Suprapubic skin (tissue), 4 donors: ENCODE measurements at regions not wholly inside any gene's neighbourhood (a gene's known extent, or its start where the extent isn't known, plus 50 kb on each side); places are given as distances from the start of the nearest gene placed in this dataset.

ENCODE experiments used
- DNase-seq, 2 donors: peaks; one replicate each; pipeline ENCODE4 v3.0.0-alpha.2; 2019; ENCODE audit warnings: low spot score in 2 of 2
- H3K27ac ChIP-seq: fragments of 200-600 bp; sonication (generic); one replicate; pipeline ENCODE4 v1.5.1; 2019
- H3K27me3 ChIP-seq: fragments of 200-600 bp; sonication (generic); one replicate; pipeline ENCODE4 v1.5.1; 2019
- H3K36me3 ChIP-seq: fragments of 200-600 bp; sonication (generic); one replicate; pipeline ENCODE4 v1.5.1; 2019
- H3K4me1 ChIP-seq: fragments of 200-600 bp; sonication (generic); one replicate; pipeline ENCODE4 v1.5.1; 2019
- H3K4me3 ChIP-seq: fragments of 200-600 bp; sonication (generic); one replicate; pipeline ENCODE4 v1.5.1; 2019; ENCODE audit warnings: mild to moderate bottlenecking
- H3K9me3 ChIP-seq: fragments of 200-600 bp; sonication (generic); one replicate; pipeline ENCODE4 v1.5.1; 2019
- EP300 ChIP-seq: sonication (generic); formaldehyde crosslinking; IDR thresholded peaks from one replicate; pipeline ENCODE4 v1.6.1; 2017; ENCODE audit warnings: antibody characterized with exemption
- POLR2A ChIP-seq, 2 donors: fragments of 450-650 bp; IDR thresholded peaks; one replicate each; pipeline ENCODE4 v1.6.1; 2017; ENCODE audit warnings: antibody characterized with exemption in 2 of 2, mild to moderate bottlenecking in 2 of 2, moderate library complexity in 2 of 2
- POLR2AphosphoS5 ChIP-seq, 3 donors: sonication (generic); formaldehyde crosslinking; IDR thresholded peaks; one replicate each; pipeline ENCODE4 v1.6.1; 2017; ENCODE audit warnings: antibody characterized with exemption in 3 of 3
- WGBS: methylation state at CpG from one replicate; pipeline ENCODE4 v1.1.5; 2018; 5-methylcytosine and 5-hydroxymethylcytosine counted together
- TF ChIP-seq, protein P1 (sequence below), 2 donors: fragments of 200-600 bp in 1 of 2; fragments of 450-650 bp in 1 of 2; sonication (generic) in 1 of 2; IDR thresholded peaks; one replicate each; pipeline ENCODE4 v1.5.1; 2016 to 2019; ENCODE audit warnings: antibody characterized with exemption in 2 of 2, mild to moderate bottlenecking in 1 of 2, moderate library complexity in 1 of 2

GRCh38 chr22:34198976-34199375, 278.7 kb upstream of the LARGE1 start:
- Histone ChIP-seq H3K9me3 (no peaks in the 10 kb centered on the region), H3K36me3 (no peaks in the 10 kb centered on the region), H3K4me1 (no peaks in the 10 kb centered on the region), H3K27me3 (peaks cover 4% of the 10 kb centered on the region), H3K27ac (no peak overlapping the region), H3K4me3 (no peak overlapping the region)
- WGBS: 42% methylated on average over 3 of the region's 3 CpGs
- no peak for DNase-seq
- TF ChIP-seq EP300 (no peak), POLR2AphosphoS5 (IDR thresholded peaks at IDR 0.05) (no peak), POLR2A (IDR thresholded peaks at IDR 0.05) (no peak)
- TF ChIP-seq, protein P1, sequence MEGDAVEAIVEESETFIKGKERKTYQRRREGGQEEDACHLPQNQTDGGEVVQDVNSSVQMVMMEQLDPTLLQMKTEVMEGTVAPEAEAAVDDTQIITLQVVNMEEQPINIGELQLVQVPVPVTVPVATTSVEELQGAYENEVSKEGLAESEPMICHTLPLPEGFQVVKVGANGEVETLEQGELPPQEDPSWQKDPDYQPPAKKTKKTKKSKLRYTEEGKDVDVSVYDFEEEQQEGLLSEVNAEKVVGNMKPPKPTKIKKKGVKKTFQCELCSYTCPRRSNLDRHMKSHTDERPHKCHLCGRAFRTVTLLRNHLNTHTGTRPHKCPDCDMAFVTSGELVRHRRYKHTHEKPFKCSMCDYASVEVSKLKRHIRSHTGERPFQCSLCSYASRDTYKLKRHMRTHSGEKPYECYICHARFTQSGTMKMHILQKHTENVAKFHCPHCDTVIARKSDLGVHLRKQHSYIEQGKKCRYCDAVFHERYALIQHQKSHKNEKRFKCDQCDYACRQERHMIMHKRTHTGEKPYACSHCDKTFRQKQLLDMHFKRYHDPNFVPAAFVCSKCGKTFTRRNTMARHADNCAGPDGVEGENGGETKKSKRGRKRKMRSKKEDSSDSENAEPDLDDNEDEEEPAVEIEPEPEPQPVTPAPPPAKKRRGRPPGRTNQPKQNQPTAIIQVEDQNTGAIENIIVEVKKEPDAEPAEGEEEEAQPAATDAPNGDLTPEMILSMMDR (IDR thresholded peaks at IDR 0.05): no peak

GRCh38 chr22:34210301-34210700, 290.0 kb upstream of the LARGE1 start:
- no peaks in the 10 kb centered on the region for H3K36me3 ChIP-seq
- TF ChIP-seq EP300: no peak
- TF ChIP-seq, protein P1 (IDR thresholded peaks at IDR 0.05): no peak
- TF ChIP-seq POLR2AphosphoS5 (IDR thresholded peaks at IDR 0.05): no peak
- TF ChIP-seq POLR2A (IDR thresholded peaks at IDR 0.05): no peak
- WGBS: 80% methylated on average over 7 of the region's 7 CpGs
- no peak overlapping the region for H3K4me3 ChIP-seq
- no peaks in the 10 kb centered on the region for H3K27me3 ChIP-seq
- no peaks in the 10 kb centered on the region for H3K4me1 ChIP-seq
- H3K27ac ChIP-seq: no peak overlapping the region
- no peak for DNase-seq
- peaks cover 3% of the 10 kb centered on the region for H3K9me3 ChIP-seq

DNA sequence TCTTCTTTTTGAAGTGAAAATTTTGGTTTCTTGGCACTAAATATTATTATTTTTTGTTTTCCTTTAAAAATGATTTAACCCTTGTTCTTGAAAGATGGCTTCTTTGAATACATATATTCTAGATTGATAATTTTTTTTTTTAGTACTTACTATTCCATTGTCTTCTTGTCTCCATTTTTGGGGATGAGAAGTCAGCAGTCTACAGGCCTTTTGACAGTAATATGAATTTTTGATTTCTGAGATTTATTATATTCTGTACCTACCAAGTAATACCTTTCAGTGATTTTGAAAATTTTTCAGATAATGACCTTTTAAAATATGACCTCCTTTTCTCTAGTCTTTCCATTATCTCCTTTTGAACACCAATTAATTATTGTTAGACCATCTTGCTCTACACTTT, 294.1 kb upstream of the LARGE1 start:
- Histone ChIP-seq H3K27me3 (no peaks in the 10 kb centered on the region), H3K4me3 (no peak overlapping the region), H3K36me3 (no peaks in the 10 kb centered on the region), H3K27ac (no peak overlapping the region), H3K4me1 (no peaks in the 10 kb centered on the region), H3K9me3 (peaks cover 3% of the 10 kb centered on the region)
- TF ChIP-seq POLR2A (IDR thresholded peaks at IDR 0.05) (no peak), POLR2AphosphoS5 (IDR thresholded peaks at IDR 0.05) (no peak), EP300 (no peak)
- TF ChIP-seq, protein P1 (IDR thresholded peaks at IDR 0.05): no peak
- DNase-seq: no peak

GRCh38 chr22:34225278-34225677, 305.0 kb upstream of the LARGE1 start:
- TF ChIP-seq, protein P1 (IDR thresholded peaks at IDR 0.05): no peak
- TF ChIP-seq POLR2AphosphoS5 (IDR thresholded peaks at IDR 0.05) (no peak), POLR2A (IDR thresholded peaks at IDR 0.05) (no peak)
- H3K27ac ChIP-seq: no peak overlapping the region
- 37% methylated on average over 1 of the region's 1 CpG for WGBS
- no peaks in the 10 kb centered on the region for H3K9me3 ChIP-seq
- no peak for DNase-seq
- H3K36me3 ChIP-seq: no peaks in the 10 kb centered on the region
- H3K4me1 ChIP-seq: no peaks in the 10 kb centered on the region
- H3K27me3 ChIP-seq: peaks cover 6% of the 10 kb centered on the region
- no peak overlapping the region for H3K4me3 ChIP-seq

DNA sequence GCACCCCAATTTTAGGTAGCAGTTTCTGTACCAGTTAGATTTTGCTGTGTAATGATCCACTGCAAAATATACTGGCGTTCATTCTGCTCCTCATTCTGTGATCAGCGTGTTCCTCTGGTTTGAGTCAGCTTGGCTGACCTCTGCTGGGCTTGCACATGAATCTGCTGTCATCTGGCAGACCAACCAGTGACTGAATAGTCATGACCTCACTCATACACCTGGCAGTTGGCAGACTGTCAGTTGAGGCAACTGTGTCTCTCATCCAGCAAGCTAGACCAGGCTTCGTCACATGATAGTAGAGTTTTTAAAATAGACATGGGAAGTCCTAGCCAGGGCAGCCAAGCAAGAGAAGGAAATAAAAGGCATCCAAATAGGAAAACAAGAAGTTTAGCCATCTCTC, 316.3 kb upstream of the LARGE1 start:
- no peak for DNase-seq

More for the DNA sequence above, 316.3 kb upstream of the LARGE1 start:
- WGBS: 43% methylated on average over 3 of the region's 3 CpGs
- Histone ChIP-seq H3K4me1 (peaks cover 2% of the 10 kb centered on the region), H3K27ac (no peak overlapping the region), H3K36me3 (no peaks in the 10 kb centered on the region), H3K27me3 (no peaks in the 10 kb centered on the region), H3K4me3 (no peak overlapping the region), H3K9me3 (no peaks in the 10 kb centered on the region)
- no peak for TF ChIP-seq POLR2AphosphoS5 (IDR thresholded peaks at IDR 0.05)
- TF ChIP-seq POLR2A (IDR thresholded peaks at IDR 0.05): no peak
- TF ChIP-seq EP300: no peak
- TF ChIP-seq, protein P1 (IDR thresholded peaks at IDR 0.05): no peak
